Amniotic epithelial cell (primary cell): ENCODE measurements at regions not wholly inside any gene's neighbourhood (a gene's known extent, or its start where the extent isn't known, plus 50 kb on each side); places are given as distances from the start of the nearest gene placed in this dataset.

Source experiments
- DNase-seq: peaks from one replicate; pipeline ENCODE4 v3.0.0-alpha.2; 2010; ENCODE audit warnings: low read depth

- DNase-seq: no peak
These were observed 54.8 kb downstream of the CCDC71L start for GRCh38 chr7:106606120-106606519.

- no peak for DNase-seq
These were observed 56.0 kb downstream of the CCDC71L start for GRCh38 chr7:106604971-106605370.

DNA sequence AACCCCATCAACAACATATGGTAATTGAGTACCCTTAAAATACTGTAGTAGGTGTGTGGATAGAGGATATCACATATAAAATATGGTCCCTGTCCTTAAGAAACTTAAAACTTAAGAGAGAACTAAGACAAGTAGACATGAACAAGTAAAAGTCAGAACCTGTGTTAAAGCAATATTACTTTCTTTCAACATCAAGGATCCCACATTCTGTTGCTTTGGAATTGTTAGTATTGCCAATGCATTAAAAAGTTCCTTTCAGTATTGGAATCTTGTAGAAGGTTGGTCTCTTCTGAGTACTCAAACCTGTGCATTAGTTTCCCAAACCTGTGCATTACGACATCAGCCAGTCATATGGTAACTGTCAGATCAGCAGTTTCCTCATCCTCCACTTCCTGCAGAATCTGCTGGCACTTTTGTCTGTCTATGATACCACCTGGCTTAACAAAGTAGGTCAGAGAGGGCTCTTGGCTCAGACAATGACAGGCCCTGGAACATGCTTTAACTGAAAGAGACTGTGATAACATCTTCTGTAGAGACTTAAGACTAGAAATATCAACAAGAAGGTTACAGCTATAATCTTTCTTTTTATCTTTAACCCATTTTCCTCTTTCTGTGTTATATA is 56.5 kb downstream of the CCDC71L start:
- DNase-seq: peak; percentile 64

GRCh38 chr7:106603346-106603745 is 57.6 kb downstream of the CCDC71L start:
- DNase-seq: no peak

DNA sequence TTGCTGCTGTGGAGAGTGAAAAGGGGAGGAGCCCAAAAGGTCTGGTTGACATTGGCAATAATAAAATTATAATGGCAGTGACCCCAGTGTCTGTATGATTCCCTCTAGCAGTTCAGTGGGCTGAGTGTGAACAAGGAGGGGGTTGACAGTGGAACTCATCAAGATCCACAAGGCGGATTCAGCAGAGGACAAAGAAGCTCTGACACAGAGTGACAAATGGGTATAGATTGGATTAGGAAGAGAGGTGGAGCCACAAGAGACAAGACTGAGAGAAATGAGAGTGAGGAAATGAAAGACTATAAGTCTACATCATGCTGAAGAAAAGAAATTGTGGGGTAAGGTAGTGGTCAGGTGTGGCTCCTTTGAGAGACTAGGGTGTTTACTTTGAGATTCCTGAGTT is 58.9 kb downstream of the CCDC71L start:
- DNase-seq: no peak

DNA sequence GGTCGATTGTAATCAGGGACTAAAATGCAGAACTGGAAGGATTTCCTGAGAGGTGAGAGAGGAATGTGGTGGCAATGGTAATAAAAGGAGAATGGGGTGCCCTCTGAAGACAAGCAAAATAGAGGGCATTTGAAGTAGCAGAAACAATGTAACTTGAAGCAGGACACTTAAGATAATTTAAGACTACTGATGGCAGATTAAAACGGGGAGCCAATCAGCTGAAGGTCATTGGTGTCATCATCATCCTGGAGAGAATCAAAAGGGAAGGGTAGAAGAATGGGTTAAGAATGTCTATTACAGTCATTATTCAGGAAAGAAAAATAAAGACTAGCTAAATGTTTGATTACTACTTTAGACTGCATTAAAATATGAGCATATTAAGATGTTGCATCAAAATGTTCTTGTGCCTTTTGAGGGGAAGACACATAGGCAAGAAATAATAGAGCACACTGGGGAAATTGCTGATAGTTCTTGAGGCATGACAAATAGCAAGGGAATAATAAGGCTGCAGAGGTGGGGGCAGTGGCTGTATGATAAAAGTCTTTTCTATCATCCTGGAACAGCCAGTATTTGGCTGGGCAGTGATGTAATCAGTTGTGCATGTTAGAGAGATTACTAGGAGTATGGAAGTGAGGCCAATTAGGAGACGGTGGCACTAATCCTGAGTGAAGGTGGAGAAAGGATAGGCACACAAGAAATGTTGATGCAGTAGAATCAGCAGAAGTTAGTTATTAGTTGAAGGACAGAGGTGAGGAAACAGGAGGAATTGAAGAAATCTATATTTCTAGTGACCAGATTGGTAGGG is 60.2 kb downstream of the CCDC71L start:
- peak; percentile 65 for DNase-seq

DNA sequence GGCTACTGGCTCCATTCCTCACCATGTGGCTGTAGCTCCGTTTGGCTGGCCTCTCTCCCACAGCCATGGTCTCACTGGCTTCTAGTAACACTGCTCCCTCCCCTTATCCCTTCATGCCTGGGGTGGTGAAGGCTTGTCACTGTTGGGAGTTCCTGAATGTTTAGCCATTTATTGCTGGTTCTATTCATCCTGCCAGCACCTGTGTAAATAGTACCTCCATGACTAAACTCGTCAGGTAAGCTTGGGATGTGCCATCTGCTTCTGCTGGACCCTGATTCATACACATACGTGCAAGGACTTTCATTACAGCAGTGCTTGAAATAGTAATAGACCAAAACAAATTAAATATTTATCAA is 61.6 kb downstream of the CCDC71L start:
- DNase-seq: no peak

GRCh38 chr7:106598663-106599342 is 62.2 kb downstream of the CCDC71L start:
- DNase-seq: peak; percentile 68

DNA sequence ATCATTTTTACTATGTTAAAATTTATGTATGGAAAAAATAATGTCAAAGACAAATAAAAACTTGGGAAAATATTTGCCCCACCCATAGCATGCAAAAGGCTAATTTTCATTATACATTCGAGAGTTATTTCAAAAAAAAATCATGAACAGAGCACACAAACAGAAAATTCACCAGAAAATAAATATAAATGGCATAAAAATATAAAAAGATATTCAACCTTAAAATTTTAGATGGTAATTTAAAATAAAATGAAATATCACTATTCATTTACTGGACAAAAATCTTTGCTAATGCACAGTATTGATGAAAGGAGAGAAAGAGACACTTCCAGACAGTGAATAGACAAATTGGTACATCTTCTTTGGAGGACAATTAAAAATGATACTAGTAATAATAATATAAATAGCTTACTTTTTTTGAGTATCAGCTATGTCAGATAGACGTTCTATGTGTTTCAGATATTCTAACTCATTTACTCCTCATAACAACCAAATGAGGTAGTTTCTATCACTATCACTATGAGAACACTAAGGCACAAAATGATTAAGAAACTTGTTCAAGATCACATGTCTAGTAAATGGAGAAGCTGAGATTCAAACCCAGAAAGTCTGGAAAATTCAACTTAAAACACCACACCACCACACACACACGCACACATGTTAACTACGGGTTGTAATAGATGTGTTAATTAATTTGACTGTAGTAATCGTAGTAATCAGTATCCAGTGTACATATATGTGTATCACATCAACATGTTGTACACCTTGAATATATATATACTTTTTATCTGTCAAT is 63.0 kb downstream of the CCDC71L start:
- DNase-seq: no peak

DNA sequence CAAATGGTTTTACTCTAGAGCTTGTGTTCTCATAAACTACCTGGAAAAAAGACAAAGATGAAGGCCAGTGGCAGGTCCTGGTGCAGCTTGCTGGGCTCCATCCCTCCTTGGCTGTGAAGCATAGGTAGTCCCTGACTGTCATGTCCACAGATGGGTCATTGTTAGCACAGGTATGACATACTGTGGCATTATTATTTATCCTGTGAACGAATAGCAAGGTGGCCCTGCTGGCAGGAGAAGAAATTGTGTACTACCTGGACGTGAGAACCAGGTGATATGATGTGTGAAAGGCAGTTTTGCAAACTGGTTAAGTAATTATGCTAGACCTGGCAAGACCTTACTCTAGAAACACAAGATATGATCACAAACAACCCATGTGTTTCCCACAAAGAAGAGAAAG is 63.9 kb downstream of the CCDC71L start:
- DNase-seq: no peak

DNA sequence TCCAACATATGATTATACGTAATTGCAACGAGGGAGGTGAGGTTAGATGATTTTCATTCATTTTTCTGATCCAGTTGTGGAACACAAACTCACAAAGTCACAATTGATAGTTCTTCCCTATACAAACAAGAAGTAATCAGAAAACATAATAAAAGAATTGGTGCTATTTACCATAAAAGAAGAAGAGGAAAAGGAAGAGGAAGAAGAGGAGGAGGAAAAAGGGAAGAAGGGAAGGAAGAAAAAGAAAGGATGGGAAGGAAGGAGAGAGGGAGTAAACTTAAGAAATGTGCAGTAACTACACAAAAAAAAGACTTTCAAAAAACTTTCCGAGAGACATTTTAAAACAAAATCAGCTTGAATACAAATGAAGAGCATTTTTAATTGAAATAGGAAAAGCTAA is 65.0 kb downstream of the CCDC71L start:
- DNase-seq: no peak

GRCh38 chr7:106593028-106593417 is 67.9 kb downstream of the CCDC71L start:
- no peak for DNase-seq

DNA sequence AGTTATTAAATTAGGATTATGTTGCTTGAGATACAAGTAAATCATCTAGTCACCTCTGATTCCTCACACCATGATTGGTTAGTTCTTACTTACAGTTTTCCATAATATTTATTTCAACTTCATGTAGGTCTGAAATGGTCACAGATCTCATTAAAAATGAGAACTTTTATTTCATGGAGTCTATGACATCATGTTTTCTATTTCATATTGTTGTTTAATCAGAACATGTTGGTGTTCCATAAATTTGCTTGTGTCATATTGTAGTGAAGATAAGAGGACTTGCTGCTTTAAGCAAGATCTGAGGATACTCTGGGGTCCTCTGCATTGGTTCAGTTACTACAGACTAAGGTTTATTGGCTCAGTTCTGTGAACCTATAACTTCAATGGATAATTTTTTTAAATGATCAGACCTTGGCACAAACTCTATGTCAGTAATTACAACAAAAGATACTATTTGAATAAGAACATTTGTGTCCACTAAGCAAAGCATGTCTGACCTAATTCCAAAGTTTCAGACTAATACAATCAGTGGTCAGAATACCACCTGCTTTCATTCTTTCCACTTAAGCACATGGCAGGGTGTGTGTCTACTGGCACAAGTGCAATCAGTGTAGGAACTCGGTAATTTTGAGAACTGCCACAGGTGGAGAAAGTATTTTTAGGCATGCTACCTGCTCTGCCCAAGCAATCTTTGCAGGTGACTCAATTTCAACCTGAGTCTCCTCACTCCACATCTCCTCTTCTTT is 68.5 kb downstream of the CCDC71L start:
- DNase-seq: no peak

DNA sequence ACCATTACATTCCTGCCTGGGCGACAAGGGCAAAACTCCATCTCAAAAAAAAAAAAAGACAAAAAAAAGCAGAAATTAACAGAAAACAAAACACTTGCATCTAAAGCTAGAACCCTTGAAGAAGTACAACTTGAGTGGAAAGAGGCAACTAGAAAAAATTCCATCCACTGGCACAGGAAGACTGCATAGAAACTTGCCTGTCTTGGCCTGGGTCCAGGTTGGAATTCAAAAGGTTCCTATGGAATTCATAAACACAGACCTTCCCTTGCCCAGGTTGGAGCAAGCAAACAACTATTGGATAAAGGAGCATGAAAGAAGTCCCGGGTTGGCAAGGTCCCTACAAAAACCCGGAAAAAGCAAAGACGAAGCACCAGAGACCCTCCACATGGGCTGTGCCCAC is 69.8 kb downstream of the CCDC71L start:
- no peak for DNase-seq

DNA sequence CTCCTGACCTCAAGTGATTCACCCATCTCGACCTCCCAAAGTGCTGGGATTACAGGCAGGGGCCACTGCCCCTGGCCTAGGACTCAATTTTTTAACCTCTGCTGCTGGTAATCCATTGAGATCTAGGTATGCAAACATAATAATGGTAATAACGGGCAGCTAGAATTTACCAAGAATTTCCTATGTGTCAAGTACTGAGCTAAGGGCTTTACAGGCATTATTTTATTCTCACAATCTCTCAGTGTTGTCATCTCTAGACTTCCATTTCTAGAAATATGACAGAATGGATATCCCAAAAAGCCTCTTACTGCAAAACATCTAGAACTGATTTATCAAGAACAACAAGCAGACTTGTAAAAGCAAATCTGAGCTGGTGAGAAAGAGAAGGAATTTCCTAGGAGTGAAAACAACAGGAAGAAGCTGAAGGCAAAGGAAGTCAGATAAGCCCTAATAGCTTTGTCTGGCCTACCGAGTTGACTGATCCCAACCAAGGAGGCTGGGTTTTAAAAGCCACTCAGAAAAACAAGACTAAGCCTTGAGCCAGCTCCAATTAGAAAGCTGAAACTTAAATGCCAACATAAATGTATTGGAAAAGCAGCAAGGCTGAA is 70.6 kb downstream of the CCDC71L start:
- DNase-seq: no peak

DNA sequence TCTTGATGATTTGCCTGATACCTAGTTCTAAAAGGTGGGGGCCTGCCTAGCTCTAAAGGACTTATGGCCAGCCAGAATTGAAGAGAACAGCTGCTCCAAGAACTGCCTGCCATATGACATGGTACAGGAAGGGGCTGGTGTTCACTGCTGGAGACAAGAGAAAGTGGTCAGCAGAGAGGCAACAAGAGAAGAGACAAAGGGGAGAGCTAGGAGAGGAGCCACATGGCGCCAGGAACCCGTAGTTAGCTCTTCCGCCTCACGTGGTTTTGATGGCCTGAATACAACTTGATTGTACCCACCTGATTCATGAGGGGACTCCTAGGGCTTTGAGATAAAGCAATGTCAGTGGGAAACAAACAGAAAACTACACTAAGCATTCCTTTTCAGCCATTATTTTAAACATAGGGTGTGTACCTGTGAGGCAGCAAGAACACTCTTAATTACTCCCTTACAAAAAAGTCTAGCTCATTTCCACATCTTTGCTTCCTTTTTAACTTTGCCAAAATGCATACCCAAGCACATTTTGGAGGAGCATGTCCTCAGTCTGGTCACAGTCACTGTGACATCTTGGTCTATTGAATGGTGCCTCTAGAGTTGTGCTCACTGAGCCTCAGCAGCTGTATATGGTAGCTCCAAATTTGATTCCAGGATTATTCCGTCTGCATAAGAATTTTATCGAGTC is 71.6 kb downstream of the CCDC71L start:
- DNase-seq: no peak

DNA sequence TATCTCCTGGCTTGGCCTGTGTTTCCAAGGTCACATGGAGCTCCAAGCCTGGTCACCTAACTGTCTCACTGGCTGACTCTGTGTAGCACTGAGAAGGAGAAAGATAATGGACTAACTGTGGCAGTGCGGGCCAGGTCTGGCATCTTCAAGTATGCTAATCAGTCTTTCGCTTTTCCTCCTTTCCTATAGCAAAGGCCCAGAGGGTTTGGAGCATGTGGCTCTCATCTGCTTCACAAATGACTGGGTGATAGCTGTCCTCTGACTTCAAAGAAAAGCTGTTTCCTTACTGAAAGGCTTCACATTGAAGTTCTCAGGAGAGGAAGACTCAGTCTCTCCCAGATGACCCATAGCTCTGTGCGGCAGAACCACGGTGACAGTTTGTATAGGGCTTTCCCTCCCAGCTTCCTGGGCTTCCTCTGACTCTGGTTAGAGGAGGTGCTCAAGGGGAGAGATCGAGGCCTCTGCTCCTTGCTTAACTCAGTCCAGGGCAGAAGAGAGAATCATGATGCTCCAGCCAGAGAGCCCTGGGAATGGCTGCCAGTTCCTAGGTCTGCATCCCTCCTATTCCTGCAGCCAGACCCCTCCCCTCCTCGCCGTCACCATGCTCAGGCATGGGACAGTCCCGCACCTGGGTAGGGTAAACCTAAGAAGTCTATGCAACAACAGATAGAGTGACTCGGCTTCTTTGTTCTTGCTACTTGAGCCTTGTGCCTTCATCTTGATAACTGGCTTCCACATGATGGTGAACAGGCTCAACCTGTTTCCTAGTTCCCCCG is 72.3 kb downstream of the CCDC71L start:
- no peak for DNase-seq

DNA sequence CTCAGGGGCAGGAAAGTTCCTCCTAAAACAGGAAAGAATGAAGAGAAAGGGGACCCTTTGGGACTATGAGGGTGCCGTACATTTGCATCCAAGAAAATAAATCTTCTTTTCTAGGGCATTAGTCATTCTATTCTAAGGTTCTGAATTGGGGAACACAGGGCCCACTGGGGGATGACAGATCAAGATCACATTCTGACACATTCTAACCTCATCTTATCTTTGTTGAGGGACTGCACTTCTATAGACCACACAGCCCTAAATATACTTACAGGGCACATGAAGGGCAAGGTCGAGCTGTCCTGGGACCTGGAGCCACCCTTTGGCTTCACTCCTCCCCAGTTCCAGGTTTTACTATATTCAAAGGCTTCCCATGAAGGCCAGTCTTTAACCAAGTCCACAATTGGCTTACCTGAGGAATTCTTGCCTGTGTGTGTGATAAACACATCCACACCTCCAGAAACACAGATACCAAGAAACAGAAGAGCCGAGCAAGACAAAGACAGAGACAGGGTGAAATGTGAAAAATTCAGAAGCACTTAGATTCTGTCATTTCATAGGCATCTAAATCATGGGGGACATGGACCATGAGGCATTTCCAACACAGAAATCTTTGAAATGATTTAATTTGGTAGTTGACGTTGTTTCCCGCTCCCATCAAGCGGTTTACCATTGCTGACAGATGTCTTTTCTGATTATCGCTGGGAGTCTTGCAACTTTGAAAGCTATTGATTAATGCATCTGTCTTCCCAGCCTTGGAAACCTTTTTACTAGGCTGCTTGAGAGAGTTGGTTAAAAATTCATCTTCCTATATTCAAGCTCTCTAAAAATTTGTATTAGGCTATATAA is 75.8 kb downstream of the CCDC71L start:
- DNase-seq: no peak
